Panc1 (cell line): ENCODE measurements at regions not wholly inside any gene's neighbourhood (a gene's known extent, or its start where the extent isn't known, plus 50 kb on each side); places are given as distances from the start of the nearest gene placed in this dataset.

Experiments used
- ATAC-seq: fragments of 200-7000 bp; cut with Tn5 transposase; 2 replicates; pipeline ENCODE4 v1.9.1; 2020; ENCODE audit warnings: mild to moderate bottlenecking, moderate library complexity
- BruUV-seq: library from RNA; stranded (reverse); fragments of 400-500 nt; replicated peaks from 2 replicates; lab custom pipeline; 2021; lab: Mats Ljungman, UMichigan
- CTCF ChIA-PET: fragments of 300-600 bp; sonication (Branson Sonifier 250); formaldehyde crosslinking; loops from one replicate; lab custom pipeline; 2022; ENCODE audit warnings: antibody characterized with exemption; lab: Charles Lee
- POLR2A ChIA-PET: fragments of 300-600 bp; sonication (Branson Sonifier 250); formaldehyde crosslinking; loops from one replicate; lab custom pipeline; 2022; ENCODE audit warnings: antibody characterized with exemption; lab: Charles Lee
- DNase-seq: peaks from one replicate; pipeline ENCODE4 v3.0.0-alpha.2; 2010; ENCODE audit warnings: low read depth, low spot score
- H3K27ac ChIP-seq: 2 replicates; pipeline ENCODE4 v1.5.1; 2011; ENCODE audit warnings: mild to moderate bottlenecking, low read length, inconsistent platforms
- H3K27me3 ChIP-seq: fragments of 200-500 bp; sonication (Bioruptor generic); 2 replicates; pipeline ENCODE4 v1.6.0; 2014; ENCODE audit warnings: low read length, inconsistent platforms; ENCODE audit not compliant: control insufficient read depth, insufficient read depth
- H3K36me3 ChIP-seq: fragments of 200-500 bp; sonication (Bioruptor generic); 2 replicates; pipeline ENCODE4 v1.5.1; 2014; ENCODE audit warnings: inconsistent platforms, mild to moderate bottlenecking, low read length, moderate library complexity; ENCODE audit not compliant: control insufficient read depth, insufficient read depth
- H3K4me1 ChIP-seq: 2 replicates; pipeline ENCODE4 v1.5.1; 2011; ENCODE audit warnings: inconsistent platforms, mild to moderate bottlenecking, low read length, moderate library complexity; ENCODE audit not compliant: control insufficient read depth, insufficient read depth
- H3K4me3 ChIP-seq, 2 experiments: 2 replicates each; pipeline ENCODE4 v1.5.1; 2011 to 2012; ENCODE audit warnings: low read depth in 2 of 2, low read length in 2 of 2, mild to moderate bottlenecking in 2 of 2, inconsistent platforms in 1 of 2, moderate library complexity in 1 of 2
- H3K9me3 ChIP-seq: fragments of 200-500 bp; sonication (Bioruptor generic); 2 replicates; pipeline ENCODE4 v1.5.1; 2014; ENCODE audit warnings: low read depth, mild to moderate bottlenecking, inconsistent platforms, low read length, moderate library complexity; ENCODE audit not compliant: control insufficient read depth, insufficient read depth
- POLR2AphosphoS5 ChIP-seq: IDR thresholded peaks from 2 replicates; pipeline ENCODE4 v1.6.1; 2012; ENCODE audit warnings: mild to moderate bottlenecking, low read depth, low read length, moderate library complexity
- REST ChIP-seq, 2 experiments: IDR thresholded peaks; 2 replicates each; pipeline ENCODE4 v1.6.1; 2011 to 2012; ENCODE audit warnings: low read depth in 2 of 2, control low read depth in 1 of 2, low read length in 1 of 2, mild to moderate bottlenecking in 1 of 2, moderate library complexity in 1 of 2; ENCODE audit not compliant: insufficient read depth in 1 of 2
- SIN3A ChIP-seq: IDR thresholded peaks from 2 replicates; pipeline ENCODE4 v1.6.1; 2012; ENCODE audit warnings: low read depth, mild to moderate bottlenecking, low read length, moderate library complexity, borderline replicate concordance; ENCODE audit not compliant: insufficient read depth
- TCF7L2 ChIP-seq: IDR thresholded peaks from 2 replicates; pipeline ENCODE4 v1.6.1; 2011; ENCODE audit warnings: mild to moderate bottlenecking, low read depth, low read length, inconsistent platforms
- in situ Hi-C: cut with HindIII; loops from 2 replicates; pipeline ENCODE4 v1.10.0; 2016; ENCODE audit warnings: low sequenced_read_pairs, low pct_unique_long_range_greater_than_20kb
- intact Hi-C: fragments of 100-400 bp; cut with micrococcal nuclease; formaldehyde crosslinking; loops from one replicate; pipeline ENCODE4 v1.10.0; 2022; ENCODE audit not compliant: unreplicated experiment
- TF ChIP-seq, protein P1 (sequence below): fragments of 450-650 bp; IDR thresholded peaks from 2 replicates; pipeline ENCODE4 v1.5.1; 2017; ENCODE audit warnings: mild to moderate bottlenecking

DNA sequence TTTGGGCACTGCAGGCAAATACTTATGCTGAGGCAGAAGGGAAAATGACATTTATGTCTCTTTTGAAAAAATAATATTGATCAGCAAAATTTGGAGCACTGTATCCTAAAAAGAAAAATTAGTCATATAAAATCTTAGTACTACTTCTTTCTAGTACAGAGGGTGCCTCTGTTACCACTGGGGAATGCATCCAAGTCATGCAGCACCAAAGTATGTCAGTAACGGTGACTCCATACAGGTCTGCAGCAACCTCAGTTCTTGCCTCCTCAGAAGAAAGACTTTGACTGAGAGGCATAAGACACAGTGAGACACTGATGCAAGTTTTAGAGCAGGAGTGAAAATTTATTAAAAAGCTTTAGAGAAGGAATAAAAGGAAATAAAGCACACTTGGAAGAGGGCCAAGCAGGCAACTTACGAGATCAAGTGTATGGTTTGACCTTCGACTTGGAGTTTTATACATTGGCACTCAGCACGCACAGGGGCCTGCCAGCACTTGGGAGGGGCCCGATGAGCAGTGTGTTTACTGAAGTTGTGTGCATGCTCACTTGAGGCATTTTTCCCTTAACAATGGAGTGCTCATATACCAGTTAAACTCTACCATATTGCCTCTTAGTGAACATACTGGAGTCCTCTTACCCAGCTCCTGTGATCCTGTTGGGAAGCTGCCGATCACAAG is 1244.8 kb downstream of the EPHA7 start:
- H3K4me3 ChIP-seq, result no peak overlapping the region
- H3K27me3 ChIP-seq, result no peaks in the 10 kb centered on the region
- CTCF ChIA-PET, result no interaction called here
- intact Hi-C loops (no loop called here), in situ Hi-C loops (no loop called here)
- DNase-seq (no peak), ATAC-seq (no peak)
- BruUV-seq, result no TSS peak
- H3K4me1 ChIP-seq, result no peaks in the 10 kb centered on the region
- no peaks in the 10 kb centered on the region for H3K9me3 ChIP-seq
- no peak for TF ChIP-seq TCF7L2
- TF ChIP-seq, protein P1, sequence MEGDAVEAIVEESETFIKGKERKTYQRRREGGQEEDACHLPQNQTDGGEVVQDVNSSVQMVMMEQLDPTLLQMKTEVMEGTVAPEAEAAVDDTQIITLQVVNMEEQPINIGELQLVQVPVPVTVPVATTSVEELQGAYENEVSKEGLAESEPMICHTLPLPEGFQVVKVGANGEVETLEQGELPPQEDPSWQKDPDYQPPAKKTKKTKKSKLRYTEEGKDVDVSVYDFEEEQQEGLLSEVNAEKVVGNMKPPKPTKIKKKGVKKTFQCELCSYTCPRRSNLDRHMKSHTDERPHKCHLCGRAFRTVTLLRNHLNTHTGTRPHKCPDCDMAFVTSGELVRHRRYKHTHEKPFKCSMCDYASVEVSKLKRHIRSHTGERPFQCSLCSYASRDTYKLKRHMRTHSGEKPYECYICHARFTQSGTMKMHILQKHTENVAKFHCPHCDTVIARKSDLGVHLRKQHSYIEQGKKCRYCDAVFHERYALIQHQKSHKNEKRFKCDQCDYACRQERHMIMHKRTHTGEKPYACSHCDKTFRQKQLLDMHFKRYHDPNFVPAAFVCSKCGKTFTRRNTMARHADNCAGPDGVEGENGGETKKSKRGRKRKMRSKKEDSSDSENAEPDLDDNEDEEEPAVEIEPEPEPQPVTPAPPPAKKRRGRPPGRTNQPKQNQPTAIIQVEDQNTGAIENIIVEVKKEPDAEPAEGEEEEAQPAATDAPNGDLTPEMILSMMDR, result no peak
- no peak for TF ChIP-seq SIN3A
- H3K36me3 ChIP-seq, result no peaks in the 10 kb centered on the region
- POLR2A ChIA-PET, result no interaction called here
- no peak overlapping the region for H3K27ac ChIP-seq

DNA sequence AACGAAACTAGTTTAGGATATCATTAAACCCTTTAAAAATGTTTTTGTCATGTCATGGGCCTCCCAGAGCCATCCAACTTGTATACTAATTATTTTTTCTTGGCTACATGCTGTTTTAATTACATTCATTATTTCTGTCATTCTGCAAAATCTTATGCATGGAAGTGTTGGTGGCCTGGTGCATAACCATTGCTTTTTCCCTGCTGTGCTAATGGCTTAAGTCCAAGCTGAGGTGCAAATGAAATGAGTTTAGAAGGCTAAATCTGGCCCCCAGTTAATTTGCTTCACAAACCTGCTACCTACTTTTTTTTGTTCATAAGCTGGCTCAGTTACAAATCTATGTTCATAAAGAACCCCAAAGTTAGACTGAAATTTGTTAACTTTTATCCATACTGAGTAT is 1249.9 kb downstream of the EPHA7 start:
- no peak overlapping the region for H3K27ac ChIP-seq
- no peak for ATAC-seq
- no peak for TF ChIP-seq TCF7L2
- no peak for TF ChIP-seq SIN3A
- TF ChIP-seq, protein P1, result no peak
- no peak for TF ChIP-seq POLR2AphosphoS5
- no peak for TF ChIP-seq REST (IDR thresholded peaks at IDR 0.05; ENCODE audit: insufficient read depth in 1 of 2, low read depth in 2 of 2, low read length in 1 of 2)
- intact Hi-C loops, result no loop called here
- no peak overlapping the region for H3K4me3 ChIP-seq
- DNase-seq, result no peak
- H3K4me1 ChIP-seq, result no peaks in the 10 kb centered on the region
- no peaks in the 10 kb centered on the region for H3K36me3 ChIP-seq
- CTCF ChIA-PET, result no interaction called here
- H3K9me3 ChIP-seq, result no peaks in the 10 kb centered on the region
- in situ Hi-C loops, result no loop called here
- no TSS peak for BruUV-seq
- POLR2A ChIA-PET, result no interaction called here
- H3K27me3 ChIP-seq, result no peaks in the 10 kb centered on the region
